Loucy (cell line): ENCODE measurements at regions not wholly inside any gene's neighbourhood (a gene's known extent, or its start where the extent isn't known, plus 50 kb on each side); places are given as distances from the start of the nearest gene placed in this dataset.

ENCODE experiments used
- H2AFZ ChIP-seq: fragments of 200-600 bp; sonication (generic); 2 replicates; pipeline ENCODE4 v1.6.0; 2016; ENCODE audit warnings: antibody characterized with exemption, mild to moderate bottlenecking, low read length, moderate library complexity
- H3F3A ChIP-seq: fragments of 200-600 bp; 2 replicates; pipeline ENCODE4 v1.6.0; 2016; ENCODE audit warnings: antibody characterized with exemption, low read depth, mild to moderate bottlenecking
- H3K27me3 ChIP-seq: fragments of 200-600 bp; sonication (generic); 2 replicates; pipeline ENCODE4 v1.6.1; 2014; ENCODE audit warnings: low read length, mild to moderate bottlenecking; ENCODE audit not compliant: insufficient read depth, poor library complexity, severe bottlenecking
- H3K36me3 ChIP-seq: fragments of 200-600 bp; sonication (generic); 2 replicates; pipeline ENCODE4 v1.6.1; 2016; ENCODE audit warnings: low read length; ENCODE audit not compliant: insufficient read depth
- H3K4me1 ChIP-seq: fragments of 200-600 bp; sonication (generic); 2 replicates; pipeline ENCODE4 v1.5.1; 2014; ENCODE audit warnings: low read length, mild to moderate bottlenecking; ENCODE audit not compliant: insufficient read depth, poor library complexity, severe bottlenecking
- H3K4me2 ChIP-seq: fragments of 200-600 bp; sonication (generic); 2 replicates; pipeline ENCODE4 v1.6.0; 2014; ENCODE audit warnings: antibody characterized with exemption, low read length, low read depth, mild to moderate bottlenecking; ENCODE audit not compliant: poor library complexity, severe bottlenecking
- H3K4me3 ChIP-seq: fragments of 200-600 bp; sonication (generic); 2 replicates; pipeline ENCODE4 v1.5.1; 2014; ENCODE audit warnings: low read length, mild to moderate bottlenecking, mixed read lengths; ENCODE audit not compliant: poor library complexity, severe bottlenecking
- H3K79me2 ChIP-seq: fragments of 200-600 bp; sonication (generic); 2 replicates; pipeline ENCODE4 v1.6.1; 2014; ENCODE audit warnings: low read length; ENCODE audit not compliant: insufficient read depth
- H3K9ac ChIP-seq: fragments of 200-600 bp; sonication (generic); 2 replicates; pipeline ENCODE4 v1.6.0; 2014; ENCODE audit warnings: mild to moderate bottlenecking, low read depth, low read length, moderate library complexity; ENCODE audit not compliant: poor library complexity, severe bottlenecking
- H3K9me2 ChIP-seq: fragments of 200-600 bp; sonication (generic); replicated peaks from 2 replicates; pipeline ENCODE4 v1.6.1; 2016; ENCODE audit warnings: low read depth, low read length, mixed read lengths
- H3K9me3 ChIP-seq: fragments of 200-600 bp; sonication (generic); 2 replicates; pipeline ENCODE4 v1.6.1; 2014; ENCODE audit warnings: mild to moderate bottlenecking, antibody characterized with exemption, low read length, low read depth; ENCODE audit not compliant: insufficient read depth
- H4K20me1 ChIP-seq: fragments of 200-600 bp; sonication (generic); 2 replicates; pipeline ENCODE4 v1.6.0; 2014; ENCODE audit warnings: antibody characterized with exemption, low read length, mild to moderate bottlenecking; ENCODE audit not compliant: insufficient read depth, poor library complexity, severe bottlenecking
- EZH2phosphoT487 ChIP-seq: fragments of 200-600 bp; IDR thresholded peaks from 2 replicates; pipeline ENCODE4 v1.6.1; 2018; ENCODE audit warnings: antibody characterized with exemption, mild to moderate bottlenecking, moderate library complexity, borderline replicate concordance
- TF ChIP-seq, protein P1 (sequence below): fragments of 200-600 bp; sonication (generic); conservative IDR thresholded peaks from 2 replicates; pipeline ENCODE4 v1.5.1; 2014; ENCODE audit warnings: mild to moderate bottlenecking, antibody characterized with exemption, low read length

DNA sequence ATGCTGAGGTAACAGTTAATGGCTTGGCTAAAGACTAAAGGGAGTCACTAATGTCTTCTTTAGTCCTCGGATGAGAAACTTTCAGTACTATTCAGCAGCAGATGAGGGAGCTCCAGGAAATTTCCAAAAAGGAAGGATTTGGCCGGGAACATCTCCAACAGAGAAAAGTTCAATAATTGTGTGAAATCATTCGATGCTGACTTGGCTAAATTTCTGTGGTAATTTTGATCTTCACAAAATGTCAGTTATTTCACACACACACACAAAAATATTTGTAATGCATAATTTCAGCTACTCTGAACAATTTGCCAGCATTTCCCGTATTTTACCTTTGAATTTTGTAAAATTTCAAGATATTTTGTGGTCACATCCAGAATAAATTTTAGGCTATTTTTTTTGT, 462.8 kb upstream of the MDFIC2 start:
- no peak overlapping the region for H3K4me2 ChIP-seq
- no peaks in the 10 kb centered on the region for H3K4me1 ChIP-seq
- H3F3A ChIP-seq = no peaks in the 10 kb centered on the region
- H3K4me3 ChIP-seq = no peak overlapping the region
- no peaks in the 10 kb centered on the region for H3K27me3 ChIP-seq
- H4K20me1 ChIP-seq = no peaks in the 10 kb centered on the region
- H3K36me3 ChIP-seq = no peaks in the 10 kb centered on the region
- no peaks in the 10 kb centered on the region for H3K9me3 ChIP-seq
- H3K79me2 ChIP-seq = no peaks in the 10 kb centered on the region
- TF ChIP-seq, protein P1, sequence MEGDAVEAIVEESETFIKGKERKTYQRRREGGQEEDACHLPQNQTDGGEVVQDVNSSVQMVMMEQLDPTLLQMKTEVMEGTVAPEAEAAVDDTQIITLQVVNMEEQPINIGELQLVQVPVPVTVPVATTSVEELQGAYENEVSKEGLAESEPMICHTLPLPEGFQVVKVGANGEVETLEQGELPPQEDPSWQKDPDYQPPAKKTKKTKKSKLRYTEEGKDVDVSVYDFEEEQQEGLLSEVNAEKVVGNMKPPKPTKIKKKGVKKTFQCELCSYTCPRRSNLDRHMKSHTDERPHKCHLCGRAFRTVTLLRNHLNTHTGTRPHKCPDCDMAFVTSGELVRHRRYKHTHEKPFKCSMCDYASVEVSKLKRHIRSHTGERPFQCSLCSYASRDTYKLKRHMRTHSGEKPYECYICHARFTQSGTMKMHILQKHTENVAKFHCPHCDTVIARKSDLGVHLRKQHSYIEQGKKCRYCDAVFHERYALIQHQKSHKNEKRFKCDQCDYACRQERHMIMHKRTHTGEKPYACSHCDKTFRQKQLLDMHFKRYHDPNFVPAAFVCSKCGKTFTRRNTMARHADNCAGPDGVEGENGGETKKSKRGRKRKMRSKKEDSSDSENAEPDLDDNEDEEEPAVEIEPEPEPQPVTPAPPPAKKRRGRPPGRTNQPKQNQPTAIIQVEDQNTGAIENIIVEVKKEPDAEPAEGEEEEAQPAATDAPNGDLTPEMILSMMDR = no peak
- no peak for TF ChIP-seq EZH2phosphoT487
- no peak overlapping the region for H2AFZ ChIP-seq
- no peaks in the 10 kb centered on the region for H3K9me2 ChIP-seq
- H3K9ac ChIP-seq = no peak overlapping the region

DNA sequence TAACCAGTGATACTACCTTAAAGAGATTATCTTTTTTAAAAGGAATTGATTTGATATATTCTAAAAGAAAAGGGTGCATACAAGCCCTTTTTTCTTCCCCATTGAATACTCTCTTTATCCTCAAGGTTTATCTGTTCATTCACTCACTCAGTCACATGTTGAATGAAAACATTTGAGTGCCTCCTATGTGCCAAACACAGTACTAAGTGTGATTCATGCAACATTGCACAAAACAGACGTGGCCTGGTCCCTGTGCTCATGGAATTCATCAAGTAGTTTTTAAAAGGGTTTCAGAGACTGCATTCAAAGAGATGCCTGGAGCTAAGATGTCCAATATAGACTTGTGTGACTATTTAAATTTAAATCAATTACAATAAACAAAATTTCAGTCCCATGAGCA, 462.2 kb upstream of the MDFIC2 start:
- no peaks in the 10 kb centered on the region for H3K9me3 ChIP-seq

DNA sequence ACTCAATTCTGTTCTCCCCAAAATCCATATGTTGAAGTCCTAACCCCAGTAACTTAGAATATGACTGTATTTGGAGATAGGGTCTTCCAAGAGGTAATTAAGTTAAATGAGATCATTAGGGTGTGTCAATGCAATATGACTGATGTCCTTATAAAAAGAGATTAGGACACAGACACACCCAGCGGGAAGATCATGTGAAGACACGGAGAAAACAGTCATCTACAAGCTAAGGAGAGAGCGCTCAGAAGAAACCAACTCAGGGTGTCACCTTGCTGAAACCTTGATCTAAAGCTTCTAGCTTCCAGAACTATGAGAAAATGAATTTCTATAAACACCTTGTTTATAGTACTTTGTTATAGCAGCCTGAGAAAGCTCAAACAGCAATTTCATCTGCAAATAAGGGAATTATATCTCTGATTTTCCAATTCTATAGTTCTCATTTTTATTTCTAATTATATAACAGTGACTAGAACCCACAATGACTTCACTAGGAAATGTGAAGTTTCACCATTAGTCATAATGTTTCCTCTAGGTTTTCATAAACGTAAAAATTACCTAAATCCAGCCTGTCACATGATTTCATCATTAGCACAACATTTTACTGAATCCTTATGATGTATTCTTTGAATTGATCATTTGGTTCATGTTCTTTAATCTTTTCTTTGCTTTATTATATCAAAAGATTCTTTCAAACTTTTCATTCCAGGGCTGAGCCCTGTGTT, 459.1 kb upstream of the MDFIC2 start:
- no peaks in the 10 kb centered on the region for H4K20me1 ChIP-seq
- H3K4me1 ChIP-seq = no peaks in the 10 kb centered on the region
- H3K4me3 ChIP-seq = no peak overlapping the region
- no peaks in the 10 kb centered on the region for H3K79me2 ChIP-seq
- no peaks in the 10 kb centered on the region for H3K27me3 ChIP-seq
- H3K4me2 ChIP-seq = no peak overlapping the region
- no peak overlapping the region for H3K9ac ChIP-seq
- TF ChIP-seq EZH2phosphoT487 = no peak
- TF ChIP-seq, protein P1 = no peak
- H3F3A ChIP-seq = no peaks in the 10 kb centered on the region
- H3K9me2 ChIP-seq = no peaks in the 10 kb centered on the region
- H3K9me3 ChIP-seq = no peaks in the 10 kb centered on the region
- no peaks in the 10 kb centered on the region for H3K36me3 ChIP-seq
- H2AFZ ChIP-seq = no peak overlapping the region

More for the DNA sequence above, 462.2 kb upstream of the MDFIC2 start:
- Histone ChIP-seq H2AFZ (no peak overlapping the region), H3K79me2 (no peaks in the 10 kb centered on the region), H3K9ac (no peak overlapping the region), H3K4me2 (no peak overlapping the region), H3K4me3 (no peak overlapping the region), H3K36me3 (no peaks in the 10 kb centered on the region), H3K9me2 (no peaks in the 10 kb centered on the region), H3F3A (no peaks in the 10 kb centered on the region), H4K20me1 (no peaks in the 10 kb centered on the region), H3K27me3 (no peaks in the 10 kb centered on the region), H3K4me1 (no peaks in the 10 kb centered on the region)
- TF ChIP-seq, protein P1 = no peak
- no peak for TF ChIP-seq EZH2phosphoT487
